ENCODE measurements at regions not wholly inside any gene's neighbourhood (a gene's known extent, or its start where the extent isn't known, plus 50 kb on each side); places are given as distances from the start of the nearest gene placed in this dataset.

- ATAC-seq = peak; percentile 22; the same call in 1 of the 2 replicates
- no peak for DNase-seq (ENCODE audit: low spot score)
- Mint-ChIP-seq H3K27ac (peak overlapping the region; percentile 42), H3K36me3 (no peaks in the 10 kb centered on the region), H3K4me1 (peaks cover 16% of the 10 kb centered on the region), H3K27me3 (ENCODE audit: low read depth) (no peaks in the 10 kb centered on the region; the same call in 1 of the 2 replicates), H3K9me3 (peaks cover 9% of the 10 kb centered on the region), H3K4me3 (peak overlapping the region; percentile 0; the same call in 1 of the 2 replicates)
- CTCF ChIA-PET = no interaction called here
- POLR2A ChIA-PET = no interaction called here
- TF ChIP-seq IRF2 (CRISPR knock-in tag; IDR thresholded peaks at IDR 0.05; ENCODE audit: borderline replicate concordance, low read depth) (no peak), NR2C2 (CRISPR knock-in tag; IDR thresholded peaks at IDR 0.05) (no peak), ZNF138 (CRISPR knock-in tag; conservative IDR thresholded peaks at IDR 0.05) (no peak), MXD4 (CRISPR knock-in tag; IDR thresholded peaks at IDR 0.05; ENCODE audit: borderline replicate concordance) (no peak), ESRRA (CRISPR knock-in tag; IDR thresholded peaks at IDR 0.05; ENCODE audit: borderline replicate concordance) (no peak), ZMAT4 (CRISPR knock-in tag; IDR thresholded peaks at IDR 0.05) (no peak), E2F4 (CRISPR knock-in tag; IDR thresholded peaks at IDR 0.05; ENCODE audit: borderline replicate concordance, low read depth) (no peak), IRF1 (CRISPR knock-in tag; IDR thresholded peaks at IDR 0.05) (no peak), ZBTB21 (CRISPR knock-in tag; IDR thresholded peaks at IDR 0.05; ENCODE audit: borderline replicate concordance) (no peak), JAZF1 (CRISPR knock-in tag; IDR thresholded peaks at IDR 0.05) (no peak)
- TF ChIP-seq, protein P1, sequence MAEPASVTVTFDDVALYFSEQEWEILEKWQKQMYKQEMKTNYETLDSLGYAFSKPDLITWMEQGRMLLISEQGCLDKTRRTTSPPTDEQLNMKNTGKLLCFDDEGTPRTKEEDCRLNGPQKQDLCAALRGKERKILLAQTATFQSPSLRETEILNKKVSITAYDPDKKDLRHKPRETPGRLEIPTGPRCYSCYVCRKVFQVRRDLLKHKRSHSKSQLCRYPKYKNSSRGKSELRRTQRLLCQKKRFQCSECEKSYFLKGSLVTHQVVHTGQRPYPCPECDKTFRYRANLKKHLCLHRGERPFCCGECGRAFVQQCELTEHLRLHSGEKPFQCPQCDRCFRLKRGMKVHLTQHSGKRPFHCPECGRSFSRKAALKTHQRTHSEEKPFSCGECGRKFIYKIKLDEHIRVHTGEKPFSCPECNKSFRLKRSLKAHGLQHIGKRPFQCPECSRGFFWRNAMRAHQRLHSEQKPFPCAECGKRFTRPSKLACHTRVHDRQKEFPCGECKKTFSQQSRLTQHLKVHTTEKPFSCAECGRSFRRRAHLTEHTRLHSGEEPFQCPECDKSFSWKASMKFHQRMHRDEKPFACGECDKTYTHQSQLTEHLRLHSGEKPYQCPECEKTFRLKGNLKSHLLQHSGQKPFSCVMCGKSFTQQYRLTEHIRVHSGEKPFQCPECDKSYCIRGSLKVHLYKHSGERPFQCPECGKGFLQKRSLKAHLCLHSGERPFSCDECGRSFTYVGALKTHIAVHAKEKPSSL (CRISPR knock-in tag; conservative IDR thresholded peaks at IDR 0.05) = no peak
Observed at GRCh38 chr15:39230908-39231285, 350.0 kb upstream of the THBS1 start.

DNA sequence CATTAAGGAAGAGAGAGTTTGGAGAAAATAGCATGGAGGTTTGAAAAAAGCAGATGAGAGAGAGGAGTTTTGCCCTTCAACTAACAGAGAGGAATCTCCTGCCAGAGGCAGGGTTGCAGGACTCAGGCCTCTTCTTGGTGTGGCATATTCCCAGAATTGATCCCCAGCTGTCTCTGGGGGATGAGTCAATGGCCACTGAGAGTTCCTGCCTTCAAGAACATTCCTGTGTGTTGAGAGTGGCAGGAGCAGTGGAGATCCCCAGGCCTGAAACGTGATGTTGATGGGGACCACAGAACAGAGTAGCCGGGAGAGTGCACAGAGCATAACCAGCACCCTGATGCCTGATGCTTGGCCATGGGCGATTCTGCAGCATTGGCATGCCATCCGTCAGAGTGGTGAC is 348.4 kb upstream of the THBS1 start:
- no peaks in the 10 kb centered on the region; the same call in 1 of the 2 replicates for H3K27me3 Mint-ChIP-seq (ENCODE audit: low read depth)
- no peak for ATAC-seq
- ChIA-PET CTCF (no interaction called here), POLR2A (no interaction called here)
- TF ChIP-seq, protein P2, sequence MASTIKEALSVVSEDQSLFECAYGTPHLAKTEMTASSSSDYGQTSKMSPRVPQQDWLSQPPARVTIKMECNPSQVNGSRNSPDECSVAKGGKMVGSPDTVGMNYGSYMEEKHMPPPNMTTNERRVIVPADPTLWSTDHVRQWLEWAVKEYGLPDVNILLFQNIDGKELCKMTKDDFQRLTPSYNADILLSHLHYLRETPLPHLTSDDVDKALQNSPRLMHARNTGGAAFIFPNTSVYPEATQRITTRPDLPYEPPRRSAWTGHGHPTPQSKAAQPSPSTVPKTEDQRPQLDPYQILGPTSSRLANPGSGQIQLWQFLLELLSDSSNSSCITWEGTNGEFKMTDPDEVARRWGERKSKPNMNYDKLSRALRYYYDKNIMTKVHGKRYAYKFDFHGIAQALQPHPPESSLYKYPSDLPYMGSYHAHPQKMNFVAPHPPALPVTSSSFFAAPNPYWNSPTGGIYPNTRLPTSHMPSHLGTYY (CRISPR knock-in tag; IDR thresholded peaks at IDR 0.05) = no peak
- no peak for TF ChIP-seq ETV6 (CRISPR knock-in tag; IDR thresholded peaks at IDR 0.05)
- no peak for TF ChIP-seq FOXJ3 (CRISPR knock-in tag; IDR thresholded peaks at IDR 0.05; ENCODE audit: borderline replicate concordance)
- no peak for TF ChIP-seq GTF2I (CRISPR knock-in tag; conservative IDR thresholded peaks at IDR 0.05)
- TF ChIP-seq JAZF1 (CRISPR knock-in tag; IDR thresholded peaks at IDR 0.05) = no peak
- TF ChIP-seq TEAD4 (CRISPR knock-in tag; IDR thresholded peaks at IDR 0.05) = no peak
- no peak for TF ChIP-seq NR3C1 (CRISPR knock-in tag; conservative IDR thresholded peaks at IDR 0.05; ENCODE audit: low read depth)
- no peak for TF ChIP-seq NFATC4 (CRISPR knock-in tag; IDR thresholded peaks at IDR 0.05)
- TF ChIP-seq SMAD3 (CRISPR knock-in tag; IDR thresholded peaks at IDR 0.05; ENCODE audit: borderline replicate concordance) = no peak
- TF ChIP-seq, protein P3, sequence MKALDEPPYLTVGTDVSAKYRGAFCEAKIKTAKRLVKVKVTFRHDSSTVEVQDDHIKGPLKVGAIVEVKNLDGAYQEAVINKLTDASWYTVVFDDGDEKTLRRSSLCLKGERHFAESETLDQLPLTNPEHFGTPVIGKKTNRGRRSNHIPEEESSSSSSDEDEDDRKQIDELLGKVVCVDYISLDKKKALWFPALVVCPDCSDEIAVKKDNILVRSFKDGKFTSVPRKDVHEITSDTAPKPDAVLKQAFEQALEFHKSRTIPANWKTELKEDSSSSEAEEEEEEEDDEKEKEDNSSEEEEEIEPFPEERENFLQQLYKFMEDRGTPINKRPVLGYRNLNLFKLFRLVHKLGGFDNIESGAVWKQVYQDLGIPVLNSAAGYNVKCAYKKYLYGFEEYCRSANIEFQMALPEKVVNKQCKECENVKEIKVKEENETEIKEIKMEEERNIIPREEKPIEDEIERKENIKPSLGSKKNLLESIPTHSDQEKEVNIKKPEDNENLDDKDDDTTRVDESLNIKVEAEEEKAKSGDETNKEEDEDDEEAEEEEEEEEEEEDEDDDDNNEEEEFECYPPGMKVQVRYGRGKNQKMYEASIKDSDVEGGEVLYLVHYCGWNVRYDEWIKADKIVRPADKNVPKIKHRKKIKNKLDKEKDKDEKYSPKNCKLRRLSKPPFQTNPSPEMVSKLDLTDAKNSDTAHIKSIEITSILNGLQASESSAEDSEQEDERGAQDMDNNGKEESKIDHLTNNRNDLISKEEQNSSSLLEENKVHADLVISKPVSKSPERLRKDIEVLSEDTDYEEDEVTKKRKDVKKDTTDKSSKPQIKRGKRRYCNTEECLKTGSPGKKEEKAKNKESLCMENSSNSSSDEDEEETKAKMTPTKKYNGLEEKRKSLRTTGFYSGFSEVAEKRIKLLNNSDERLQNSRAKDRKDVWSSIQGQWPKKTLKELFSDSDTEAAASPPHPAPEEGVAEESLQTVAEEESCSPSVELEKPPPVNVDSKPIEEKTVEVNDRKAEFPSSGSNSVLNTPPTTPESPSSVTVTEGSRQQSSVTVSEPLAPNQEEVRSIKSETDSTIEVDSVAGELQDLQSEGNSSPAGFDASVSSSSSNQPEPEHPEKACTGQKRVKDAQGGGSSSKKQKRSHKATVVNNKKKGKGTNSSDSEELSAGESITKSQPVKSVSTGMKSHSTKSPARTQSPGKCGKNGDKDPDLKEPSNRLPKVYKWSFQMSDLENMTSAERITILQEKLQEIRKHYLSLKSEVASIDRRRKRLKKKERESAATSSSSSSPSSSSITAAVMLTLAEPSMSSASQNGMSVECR (CRISPR knock-in tag; IDR thresholded peaks at IDR 0.05; ENCODE audit: borderline replicate concordance) = no peak
- TF ChIP-seq ZNF263 (CRISPR knock-in tag; IDR thresholded peaks at IDR 0.05; ENCODE audit: low read depth) = no peak
- no peak for DNase-seq (ENCODE audit: low spot score)
- no peak overlapping the region for H3K27ac Mint-ChIP-seq
- peaks cover 18% of the 10 kb centered on the region for H3K4me1 Mint-ChIP-seq
- H3K36me3 Mint-ChIP-seq = no peaks in the 10 kb centered on the region
- no peak overlapping the region for H3K4me3 Mint-ChIP-seq
- H3K9me3 Mint-ChIP-seq = peaks cover 9% of the 10 kb centered on the region
